HG02938 (cell line): ENCODE measurements at regions not wholly inside any gene's neighbourhood (a gene's known extent, or its start where the extent isn't known, plus 50 kb on each side); places are given as distances from the start of the nearest gene placed in this dataset.

Source experiments
- ATAC-seq: cut with Tn5 transposase; IDR thresholded peaks from one replicate; pipeline ENCODE4 v1.9.1; 2021; ENCODE audit warnings: mild to moderate bottlenecking, moderate library complexity; ENCODE audit not compliant: unreplicated experiment

DNA sequence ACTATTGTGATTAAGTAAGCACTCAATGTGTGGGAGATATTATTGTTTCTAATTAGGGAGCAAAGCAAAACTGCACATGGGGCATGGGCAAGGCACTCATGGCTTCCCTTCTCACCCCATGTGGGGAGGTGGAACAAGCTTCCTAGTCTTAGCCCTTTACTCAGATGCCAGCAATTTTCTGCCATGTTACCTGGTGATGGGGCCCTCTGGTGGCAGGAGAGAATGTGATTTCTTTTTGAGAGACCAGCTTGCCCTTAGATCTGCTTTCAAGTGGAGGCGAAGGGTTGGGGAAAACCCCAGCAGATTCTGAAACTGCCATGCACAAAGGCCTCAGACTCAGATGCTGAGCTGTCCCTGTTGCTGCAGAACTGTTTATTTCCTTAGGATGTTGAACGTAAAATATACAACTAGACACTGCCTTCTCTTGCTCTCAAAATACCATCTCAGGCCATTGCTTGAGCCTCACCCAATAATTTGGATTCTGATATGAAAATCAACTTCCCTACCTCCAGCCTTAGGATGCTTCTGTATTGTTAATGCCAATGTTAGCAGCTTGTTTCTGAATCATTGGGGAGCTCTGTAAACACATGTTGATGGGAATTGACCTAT lies 130.2 kb upstream of the TPRG1 start:
- ATAC-seq = peak; percentile 98

DNA sequence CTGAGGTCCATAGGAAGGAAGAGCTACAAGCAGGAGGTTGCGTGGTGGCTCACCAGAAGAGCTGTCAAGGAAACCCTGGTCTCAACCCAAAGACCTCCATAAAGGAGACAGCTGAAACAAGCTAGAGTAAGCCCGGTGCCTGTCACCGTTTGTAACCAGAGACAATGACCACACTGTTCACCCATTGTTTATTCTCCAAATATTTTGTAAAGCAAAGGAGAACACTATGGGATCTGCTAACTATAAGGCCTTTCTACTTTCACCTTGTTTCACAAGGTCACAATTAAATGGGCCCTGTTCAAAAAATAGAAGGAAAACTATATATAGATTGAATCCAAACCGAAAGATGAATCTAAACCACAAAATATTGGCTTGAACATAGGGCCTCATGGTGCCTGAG lies 128.9 kb upstream of the TPRG1 start:
- no peak for ATAC-seq

DNA sequence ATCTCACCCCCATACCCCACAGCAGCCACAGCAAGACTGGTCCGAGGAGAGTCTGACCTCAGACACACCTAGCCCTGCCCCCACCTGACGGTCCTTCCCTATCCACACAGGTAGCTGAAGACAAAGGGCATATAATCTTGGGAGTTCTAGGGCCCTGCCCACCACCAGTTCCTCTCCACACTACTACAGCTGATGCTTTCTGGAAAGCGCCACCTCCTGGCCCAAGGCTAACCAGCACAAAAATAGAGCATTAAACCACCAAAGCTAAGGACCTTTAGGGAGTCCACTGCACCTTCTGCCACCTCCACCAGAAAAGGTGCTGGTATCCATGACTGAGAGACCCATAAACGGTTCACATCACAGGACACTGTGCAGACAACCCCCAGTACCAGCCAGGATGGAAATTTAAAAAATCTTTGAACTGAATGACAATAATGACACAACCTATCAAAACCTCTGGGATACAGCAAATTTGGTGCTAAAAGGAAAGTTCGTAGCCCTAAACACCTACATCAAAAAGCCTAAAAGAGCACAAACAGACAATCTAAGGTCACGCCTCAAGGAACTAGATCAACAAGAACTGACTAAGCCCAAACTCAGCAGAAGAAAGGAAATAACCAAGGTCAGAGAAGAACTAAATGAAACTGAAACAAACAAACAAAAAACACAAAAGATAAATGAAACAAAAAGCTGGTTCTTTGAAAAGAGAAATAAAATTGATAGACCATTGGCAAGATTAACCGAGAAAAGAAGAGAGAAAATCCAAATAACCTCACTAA lies 122.1 kb upstream of the TPRG1 start:
- no peak for ATAC-seq

DNA sequence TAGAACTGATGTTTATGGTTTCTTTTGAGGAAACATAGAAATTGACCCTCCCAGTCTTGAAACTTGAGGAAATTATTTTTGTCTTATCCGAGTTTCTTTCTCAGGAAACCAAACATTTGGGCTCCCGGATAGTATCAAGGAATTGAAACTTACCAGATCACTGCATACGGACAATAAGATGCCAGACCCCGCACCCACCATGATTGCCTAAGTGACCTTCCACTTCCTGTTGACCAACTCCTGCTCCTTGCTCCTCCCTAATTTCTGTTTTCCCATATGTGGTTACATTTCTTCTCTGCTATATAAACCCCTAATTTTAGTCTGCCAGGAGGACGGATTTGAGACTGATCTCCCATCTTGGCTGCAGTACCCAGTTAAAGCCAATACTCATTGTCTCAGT lies 118.4 kb upstream of the TPRG1 start:
- ATAC-seq = no peak

DNA sequence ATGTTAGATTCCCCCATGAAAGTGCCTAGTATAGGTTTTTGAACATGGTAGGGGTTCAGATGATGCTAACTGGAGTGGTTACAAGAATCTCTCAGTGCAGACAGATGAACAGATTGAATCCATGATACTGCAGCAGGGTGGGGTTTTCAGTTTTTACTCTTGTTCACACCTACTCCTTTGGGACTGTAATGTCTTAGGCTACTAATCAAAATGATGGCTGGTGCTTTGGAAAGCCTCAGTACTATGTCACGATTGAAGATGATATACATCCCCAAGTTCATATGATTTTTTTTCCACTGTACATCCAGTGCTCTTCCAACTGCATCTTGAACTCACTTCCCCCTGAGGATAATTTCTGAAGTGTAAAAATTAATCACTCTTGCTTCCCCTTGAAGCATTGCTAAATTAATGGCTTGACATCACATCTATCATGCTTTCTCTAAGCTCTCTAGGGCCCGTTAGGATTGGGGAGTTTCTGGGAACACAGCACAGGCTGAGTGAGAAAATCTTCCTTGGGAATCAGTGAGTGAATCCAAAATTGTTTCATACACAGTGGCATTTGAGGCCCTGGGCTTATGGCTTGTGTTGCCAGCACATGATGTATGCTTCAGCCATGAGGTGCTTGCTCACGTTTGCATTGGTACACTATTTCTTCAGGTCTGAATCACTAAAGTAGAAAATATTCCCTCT lies 115.0 kb upstream of the TPRG1 start:
- ATAC-seq = no peak

DNA sequence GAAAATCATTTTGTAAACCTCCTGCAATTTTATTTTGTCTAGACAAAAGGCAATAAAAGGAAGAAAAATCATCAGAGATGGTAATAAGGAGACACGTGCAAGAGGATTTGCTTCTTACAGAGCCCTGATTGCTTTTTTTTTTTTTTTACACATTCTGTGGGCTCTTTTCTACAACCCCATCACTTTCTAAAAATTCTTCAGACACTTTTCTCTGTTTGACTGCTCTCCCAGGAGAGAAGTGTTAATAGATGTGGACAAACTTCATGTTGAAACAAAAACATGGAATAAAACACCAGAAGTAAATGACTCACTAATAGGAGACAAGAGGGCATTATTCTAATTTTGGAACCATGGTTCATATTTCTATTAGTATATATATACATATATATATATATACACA lies 114.4 kb upstream of the TPRG1 start:
- no peak for ATAC-seq

DNA sequence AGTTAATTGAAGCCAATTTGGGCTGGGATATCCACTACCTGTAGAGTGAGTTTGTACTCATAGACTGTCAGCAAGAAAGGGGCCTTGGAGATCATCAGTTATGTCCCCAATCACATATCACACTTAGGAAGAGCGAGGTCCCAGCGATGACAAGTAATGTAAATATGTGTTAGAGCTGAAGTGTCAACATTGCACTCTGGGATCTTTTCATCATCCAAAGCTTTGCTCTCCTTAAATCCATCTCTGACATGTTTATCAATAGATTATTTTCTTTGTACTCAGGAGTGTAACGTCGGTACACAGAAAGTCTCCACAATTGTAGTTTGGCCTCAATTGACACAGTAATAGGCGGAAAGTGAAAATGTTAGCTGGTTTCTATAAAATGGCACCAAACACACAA lies 113.7 kb upstream of the TPRG1 start:
- no peak for ATAC-seq

DNA sequence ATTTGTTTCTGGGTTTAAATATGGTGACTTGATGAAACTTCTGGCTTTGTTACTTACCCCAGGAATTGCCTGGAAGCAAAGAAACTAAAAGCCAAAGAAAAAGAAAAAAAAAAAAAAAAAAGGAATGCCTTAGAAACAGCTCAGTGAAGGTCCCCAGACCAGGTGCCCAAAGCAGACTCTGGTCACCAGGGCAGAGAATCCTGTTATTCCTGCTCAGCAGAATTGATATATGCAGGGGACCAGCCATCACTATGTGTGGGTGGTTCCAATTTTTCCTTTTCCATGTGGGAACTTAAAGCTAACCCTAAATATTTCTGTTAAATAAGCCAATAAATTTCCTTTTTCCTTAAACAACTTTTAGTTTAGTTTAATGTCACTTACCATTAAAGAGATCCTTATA lies 100.8 kb upstream of the TPRG1 start:
- no peak for ATAC-seq

DNA sequence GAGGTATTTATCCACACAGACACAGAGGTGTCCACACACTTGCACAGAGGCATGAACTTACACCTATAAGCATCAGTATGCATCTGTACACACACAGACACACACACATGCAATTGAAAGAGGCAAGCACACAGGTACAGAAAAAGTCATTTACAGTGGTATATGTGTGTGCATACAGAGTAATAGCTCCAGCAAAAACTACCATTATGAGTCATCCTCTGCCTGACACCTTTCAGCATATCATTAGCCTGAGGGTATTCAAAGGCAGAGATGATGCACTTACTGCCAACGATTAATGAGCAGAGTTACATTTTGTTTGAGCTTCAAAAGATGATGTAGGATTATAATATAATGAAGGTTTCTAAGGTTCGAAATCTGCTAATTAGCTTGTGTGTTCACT lies 100.3 kb upstream of the TPRG1 start:
- peak; percentile 73 for ATAC-seq

DNA sequence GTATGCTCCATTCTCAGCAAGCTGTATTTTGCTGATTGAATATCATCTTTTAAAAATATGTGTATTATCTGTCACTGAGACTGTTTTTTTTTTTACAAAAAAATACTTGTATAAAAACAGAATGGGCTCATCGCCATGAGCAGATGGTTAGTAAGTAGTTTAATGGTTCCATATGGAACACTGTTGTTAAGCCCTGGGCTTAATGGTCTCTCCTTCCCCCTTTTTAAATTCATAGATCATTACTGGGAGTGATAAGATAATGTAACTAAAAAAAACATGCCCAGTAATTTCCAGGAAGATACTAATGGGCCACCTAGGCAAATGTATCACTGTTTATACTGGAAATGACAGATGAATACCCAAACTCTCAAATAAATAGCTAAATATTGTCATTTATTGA lies 95.3 kb upstream of the TPRG1 start:
- ATAC-seq = no peak

DNA sequence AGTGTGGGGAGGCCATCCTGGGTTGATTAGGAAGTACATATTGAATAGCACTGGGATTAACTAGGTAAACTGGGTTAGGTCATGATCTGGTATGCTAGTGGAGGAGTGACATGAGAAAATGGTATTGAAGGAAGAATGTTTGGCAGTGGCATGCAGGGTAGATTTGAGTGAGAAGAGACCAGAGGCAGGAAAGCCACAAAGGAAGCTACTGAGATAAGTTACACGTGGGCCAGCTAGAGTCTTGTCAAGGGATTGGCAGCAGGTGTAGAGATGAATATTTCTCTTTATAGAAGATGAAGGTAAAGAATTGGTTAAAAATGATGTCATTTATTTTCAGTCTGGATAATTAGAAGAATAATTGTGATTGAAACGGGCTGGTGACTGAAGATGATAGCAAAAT lies 91.0 kb upstream of the TPRG1 start:
- ATAC-seq = no peak

DNA sequence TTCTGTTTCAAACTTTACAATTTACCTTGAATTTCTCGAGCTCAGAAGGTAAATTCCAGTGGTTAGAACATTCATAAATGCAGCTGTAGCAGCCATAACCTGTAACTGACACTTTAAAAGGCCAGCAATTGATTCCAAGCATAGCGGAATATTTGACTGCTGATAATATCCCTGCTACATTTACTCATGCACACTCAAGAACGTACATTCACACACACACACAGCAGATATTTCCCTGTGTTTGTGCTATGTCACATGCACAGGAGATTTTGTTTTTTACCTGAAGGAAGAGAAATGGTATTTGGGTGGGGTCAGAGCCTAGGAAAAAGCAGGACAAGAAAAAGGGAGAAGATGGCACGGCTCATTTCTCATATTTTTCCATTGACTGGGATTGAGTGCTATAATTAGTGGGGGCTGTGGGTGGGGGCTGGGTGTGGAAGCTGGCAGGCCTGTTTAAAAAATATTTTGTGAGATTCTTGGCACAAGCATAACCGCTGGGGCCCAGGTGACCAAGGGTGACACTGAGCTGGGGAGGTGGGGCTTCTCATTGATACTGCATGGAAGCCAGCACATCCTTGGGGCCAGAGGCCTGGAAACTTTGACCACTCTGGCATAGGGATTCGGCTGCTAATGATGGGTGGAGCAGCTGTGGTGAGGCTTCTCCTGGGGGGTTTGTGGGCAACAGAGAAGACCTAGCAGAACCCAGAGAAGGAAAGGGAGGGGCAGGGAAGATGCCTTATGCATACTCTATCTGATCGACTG lies 88.9 kb upstream of the TPRG1 start:
- no peak for ATAC-seq

DNA sequence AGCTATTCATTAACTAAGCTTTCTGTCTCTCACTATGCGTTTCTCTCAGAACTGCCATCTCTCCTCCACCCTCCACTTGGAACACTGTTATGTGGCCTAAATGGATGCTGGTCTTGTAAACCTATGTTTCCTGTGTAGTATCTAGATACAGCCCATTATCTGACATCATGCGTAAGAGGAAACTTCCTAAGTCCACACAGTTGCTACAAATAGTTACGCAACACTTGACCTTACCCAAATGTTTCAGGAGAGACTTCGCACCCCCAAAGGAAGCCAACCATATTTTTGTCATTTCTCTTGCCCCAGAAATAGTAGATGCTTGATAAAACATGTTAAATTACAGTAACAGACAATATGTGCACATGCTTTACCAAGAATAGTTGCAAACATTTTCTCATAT lies 87.2 kb upstream of the TPRG1 start:
- no peak for ATAC-seq

DNA sequence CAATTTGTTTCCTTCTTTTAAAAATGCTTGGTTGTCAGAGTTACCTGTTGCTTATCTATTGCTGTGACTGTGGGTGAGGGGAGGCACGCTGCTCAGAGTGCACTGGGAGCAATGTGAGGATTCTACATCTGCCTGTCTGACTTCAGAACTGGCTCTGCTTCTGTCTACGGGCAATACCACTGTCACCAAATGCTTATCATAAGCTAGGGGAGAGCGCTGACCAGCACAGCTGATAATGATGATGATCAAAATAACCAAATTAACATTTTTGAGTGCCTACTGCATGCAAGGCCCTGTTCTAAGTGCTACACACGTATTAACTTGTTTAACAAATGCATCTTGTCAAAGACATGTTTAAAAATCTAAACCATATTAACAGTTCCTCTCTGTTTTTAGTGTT lies 79.2 kb upstream of the TPRG1 start:
- no peak for ATAC-seq

DNA sequence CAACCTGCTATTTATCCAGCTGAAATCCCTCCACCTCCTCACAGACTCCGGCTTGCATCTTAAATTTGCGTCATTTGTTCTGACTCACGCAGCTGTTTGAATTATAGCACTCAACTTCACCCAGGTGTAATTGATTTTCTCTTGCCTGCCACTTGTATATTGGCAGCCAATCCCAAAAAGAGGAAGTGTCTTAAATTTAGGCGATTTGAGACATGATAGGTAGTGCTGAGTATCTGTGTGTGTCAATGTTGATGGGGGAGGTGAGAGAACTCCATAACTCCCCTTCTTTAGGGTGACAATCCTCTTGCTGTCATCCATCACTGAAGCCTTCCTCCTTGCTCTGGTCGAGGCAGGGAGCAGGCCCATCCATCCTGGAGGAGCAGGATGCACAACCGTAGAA lies 77.2 kb upstream of the TPRG1 start:
- ATAC-seq = no peak

DNA sequence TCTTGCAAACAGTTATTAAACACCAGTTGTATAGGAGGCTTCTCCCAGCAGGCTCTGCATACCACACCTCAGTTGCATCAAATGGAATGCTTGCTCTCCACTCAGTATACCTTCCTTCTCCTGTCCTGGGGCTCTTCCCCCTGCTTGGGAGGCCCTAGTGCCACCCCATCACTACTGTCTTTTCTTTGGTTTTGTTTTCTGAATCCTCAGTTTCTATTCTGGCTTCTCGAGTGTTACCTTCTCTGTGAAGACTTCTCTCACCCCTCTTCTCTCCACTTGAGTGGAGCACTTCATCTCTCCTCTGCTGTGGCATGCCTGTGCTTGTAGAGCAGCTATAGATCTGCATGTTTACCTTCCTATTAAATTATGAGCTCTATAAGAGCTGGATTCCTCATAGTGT lies 75.7 kb upstream of the TPRG1 start:
- no peak for ATAC-seq

DNA sequence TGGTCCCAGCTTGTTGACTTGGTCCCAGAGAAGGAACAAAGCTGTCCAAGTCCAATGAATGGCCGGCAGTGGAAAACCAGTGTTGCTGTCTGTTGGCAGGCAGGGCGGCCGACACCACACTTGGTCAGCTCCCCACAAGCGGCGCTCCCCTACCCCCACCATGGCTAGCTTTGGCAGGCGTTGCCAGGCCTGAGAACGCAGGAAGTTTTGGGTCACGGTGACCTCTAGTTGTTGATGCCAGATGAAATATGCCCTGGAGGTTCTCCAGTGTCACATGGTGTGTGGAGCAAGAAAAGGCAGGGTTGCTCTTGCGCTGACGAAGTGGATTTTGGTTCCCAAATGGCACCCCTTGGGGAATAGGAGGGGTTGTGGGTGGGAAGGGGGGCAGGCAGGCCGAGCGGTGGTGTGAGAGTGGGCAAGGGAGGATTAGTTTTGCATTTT lies 72.7 kb upstream of the TPRG1 start:
- no peak for ATAC-seq

DNA sequence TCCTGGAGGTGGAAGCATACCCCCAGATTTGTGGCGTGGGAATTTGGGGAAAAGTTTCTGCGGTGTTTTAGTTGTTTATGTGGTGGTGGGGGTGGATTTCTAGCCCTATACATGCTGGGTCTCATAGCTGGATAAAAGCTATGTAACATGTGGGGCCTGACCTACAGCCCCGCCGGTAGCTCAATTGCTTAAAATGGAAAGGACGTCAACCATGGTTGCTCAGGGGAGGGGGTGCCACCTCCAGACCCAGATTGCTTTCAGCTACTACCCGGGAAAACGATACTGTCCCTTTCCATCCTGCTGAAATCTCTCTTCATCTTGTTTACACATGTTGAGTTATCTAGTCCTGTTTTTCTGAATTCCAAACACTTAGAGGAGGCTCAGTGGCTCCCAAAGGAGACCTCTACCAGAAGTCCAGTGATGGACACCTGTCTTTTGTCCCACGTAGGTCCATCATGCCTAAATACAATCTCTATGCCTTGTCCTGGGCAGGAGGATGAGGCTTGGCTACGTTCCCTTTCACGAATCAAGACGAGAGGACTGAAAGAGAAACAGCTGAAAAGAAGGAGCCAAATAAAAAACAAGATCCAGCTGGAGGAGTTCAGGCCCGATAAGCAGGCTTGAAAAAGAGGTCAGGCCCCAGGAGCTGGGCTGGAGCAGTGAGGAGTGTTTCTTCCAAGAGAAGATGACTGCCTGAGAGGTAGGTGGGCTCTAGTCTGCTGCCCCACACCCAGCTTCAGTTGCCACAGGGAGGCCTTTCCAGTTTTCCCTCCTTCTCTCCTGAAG lies 72.1 kb upstream of the TPRG1 start:
- ATAC-seq = no peak

DNA sequence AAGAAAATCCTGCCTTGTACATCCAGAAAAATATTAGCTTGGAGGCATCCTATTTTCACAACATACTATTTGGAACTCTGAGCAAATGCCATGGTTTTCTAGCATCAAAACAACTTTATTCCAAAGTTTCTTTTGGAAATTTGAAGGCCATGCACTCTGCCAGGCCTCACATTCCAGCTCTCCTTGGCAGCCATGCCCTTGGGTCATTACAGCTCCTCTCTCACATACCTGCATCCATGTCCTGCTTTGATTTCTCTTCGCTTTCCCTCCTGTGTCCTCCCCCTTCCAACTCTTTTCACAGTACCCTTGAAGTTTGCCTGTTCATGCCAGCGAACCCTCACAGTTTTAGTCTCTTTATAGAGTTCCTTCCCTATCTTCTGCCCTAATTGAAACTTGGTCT lies 70.9 kb upstream of the TPRG1 start:
- ATAC-seq = no peak

DNA sequence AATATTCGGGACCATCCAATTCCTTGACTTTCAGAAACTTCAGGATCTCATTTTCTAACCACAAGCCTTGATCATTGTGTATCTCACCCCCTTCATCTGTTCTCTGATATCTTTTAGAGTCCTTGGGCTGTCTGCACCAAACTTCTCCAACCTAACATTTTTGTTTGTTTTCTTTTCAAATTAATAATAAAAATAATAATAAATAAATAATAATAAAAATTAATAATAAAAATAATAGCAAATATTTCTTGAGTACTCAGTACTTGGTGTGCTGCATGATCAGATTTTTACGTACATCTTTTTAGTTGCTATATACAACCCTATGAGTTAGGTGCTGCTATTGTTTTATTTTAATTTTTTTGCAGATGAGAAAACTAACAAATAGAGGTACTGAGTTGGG lies 70.2 kb upstream of the TPRG1 start:
- ATAC-seq = no peak

DNA sequence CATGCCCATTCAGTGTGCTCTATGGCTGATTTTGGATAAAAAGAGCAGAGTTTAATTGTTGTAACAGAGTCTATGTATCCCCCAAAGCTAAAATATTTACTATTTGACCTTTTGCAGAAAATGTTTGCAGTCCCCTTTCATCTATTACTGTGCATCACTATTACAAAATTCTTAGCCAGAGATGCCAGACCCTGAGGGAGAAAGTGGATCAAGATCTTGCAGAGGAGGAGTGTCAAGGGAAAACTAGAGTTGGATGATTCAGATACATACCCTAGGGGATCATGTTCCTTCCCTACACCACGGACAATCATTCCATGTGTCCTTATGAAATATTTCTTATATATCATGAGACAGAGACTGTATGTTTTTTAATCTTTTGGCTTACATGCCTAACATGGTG lies 68.6 kb upstream of the TPRG1 start:
- ATAC-seq = no peak
